Left lung (tissue), 4 donors: ENCODE measurements at regions not wholly inside any gene's neighbourhood (a gene's known extent, or its start where the extent isn't known, plus 50 kb on each side); places are given as distances from the start of the nearest gene placed in this dataset.
"Not testable (repeated sequence)": the region's sequence is repeated elsewhere in the genome, so short reads cannot be mapped to it uniquely, and the experiment has no call there.

ENCODE experiments used
- ATAC-seq: fragments of 200-7000 bp; cut with Tn5 transposase; one replicate; pipeline ENCODE4 v1.9.1; 2020; ENCODE audit warnings: moderate library complexity
- DNase-seq, 4 donors: peaks; one replicate each; pipeline ENCODE4 v3.0.0-alpha.2; 2013 to 2020
- H3K27ac ChIP-seq, 2 donors: fragments of 200-600 bp; sonication (generic) in 1 of 2; one replicate each; pipeline versions ENCODE4 v1.5.0 to v1.8.0; 2020 to 2021
- H3K27me3 ChIP-seq, 2 donors: fragments of 200-600 bp; sonication (generic) in 1 of 2; one replicate each; pipeline versions ENCODE4 v1.5.0 to v1.8.0; 2020 to 2021
- H3K36me3 ChIP-seq, 2 donors: fragments of 200-600 bp; sonication (generic) in 1 of 2; one replicate each; pipeline versions ENCODE4 v1.5.0 to v1.8.0; 2020 to 2021
- H3K4me1 ChIP-seq, 2 donors: fragments of 200-600 bp; one replicate each; pipeline ENCODE4 v1.8.0; 2021
- H3K4me3 ChIP-seq, 2 donors: fragments of 200-600 bp; sonication (generic) in 1 of 2; one replicate each; pipeline versions ENCODE4 v1.5.0 to v1.8.0; 2020 to 2021; ENCODE audit warnings: mild to moderate bottlenecking in 1 of 2
- H3K9me3 ChIP-seq, 2 donors: fragments of 200-600 bp; sonication (generic) in 1 of 2; one replicate each; pipeline versions ENCODE4 v1.5.0 to v1.8.0; 2020 to 2021
- CTCF ChIP-seq, 2 donors: fragments of 200-600 bp; sonication (generic) in 1 of 2; IDR thresholded peaks; one replicate each; pipeline versions ENCODE4 v1.5.0 to v1.8.0; 2021; ENCODE audit warnings: antibody characterized with exemption in 2 of 2
- intact Hi-C, 2 donors: fragments of 100-400 bp; cut with DNase I; formaldehyde crosslinking; loops; one replicate each; pipeline versions ENCODE4 v1.11.2 to v1.14.2; 2022
- donor health status: DM: no; HTN: yes; CAD: no.
- donor health status: DM: no; HTN: no; CAD: no.

GRCh38 chr20:30610751-30611150 is 646.7 kb upstream of the DEFB115 start:
- no peak overlapping the region for H3K27ac ChIP-seq
- peaks cover 0 to 24% of the 10 kb centered on the region in 2 donors for H3K9me3 ChIP-seq
- H3K4me1 ChIP-seq, result no peaks in the 10 kb centered on the region
- ATAC-seq, result no peak
- TF ChIP-seq CTCF (IDR thresholded peaks at IDR 0.05), result no peak
- no peak for DNase-seq
- no peaks in the 10 kb centered on the region for H3K36me3 ChIP-seq
- no peak overlapping the region for H3K4me3 ChIP-seq
- no peaks in the 10 kb centered on the region for H3K27me3 ChIP-seq
- intact Hi-C loops, result no loop called here

GRCh38 chr20:30611239-30611984 is 646.1 kb upstream of the DEFB115 start:
- no peak overlapping the region for H3K27ac ChIP-seq
- H3K27me3 ChIP-seq, result no peaks in the 10 kb centered on the region
- H3K4me1 ChIP-seq, result no peaks in the 10 kb centered on the region
- ATAC-seq (no peak), DNase-seq (no peak)
- TF ChIP-seq CTCF (IDR thresholded peaks at IDR 0.05), result no peak
- H3K9me3 ChIP-seq, result peaks cover 0 to 22% of the 10 kb centered on the region in 2 donors
- intact Hi-C loops, result no loop called here
- H3K4me3 ChIP-seq, result no peak overlapping the region
- no peaks in the 10 kb centered on the region for H3K36me3 ChIP-seq

GRCh38 chr20:30612344-30612743 is 645.1 kb upstream of the DEFB115 start:
- intact Hi-C loops, result no loop called here
- no peak for DNase-seq
- Histone ChIP-seq H3K36me3 (no peaks in the 10 kb centered on the region), H3K27ac (no peak overlapping the region), H3K4me3 (no peak overlapping the region), H3K4me1 (no peaks in the 10 kb centered on the region), H3K9me3 (peaks cover 0 to 13% of the 10 kb centered on the region in 2 donors), H3K27me3 (no peaks in the 10 kb centered on the region)
- no peak for TF ChIP-seq CTCF (IDR thresholded peaks at IDR 0.05)
- ATAC-seq, result no peak

GRCh38 chr20:30621346-30621745 is 636.1 kb upstream of the DEFB115 start:
- intact Hi-C loops, ATAC-seq, H3K27ac ChIP-seq, DNase-seq, H3K9me3 ChIP-seq, H3K4me3 ChIP-seq, H3K27me3 ChIP-seq, H3K36me3 ChIP-seq, H3K4me1 ChIP-seq: not testable (repeated sequence)

- H3K4me1 ChIP-seq, DNase-seq, H3K27ac ChIP-seq, H3K9me3 ChIP-seq, H3K4me3 ChIP-seq, intact Hi-C loops, H3K36me3 ChIP-seq, H3K27me3 ChIP-seq, ATAC-seq: not testable (repeated sequence)
Measured at GRCh38 chr20:30624310-30624709, 633.2 kb upstream of the DEFB115 start.

- H3K4me3 ChIP-seq, H3K9me3 ChIP-seq, H3K27ac ChIP-seq, DNase-seq, H3K36me3 ChIP-seq, intact Hi-C loops, H3K27me3 ChIP-seq, ATAC-seq, H3K4me1 ChIP-seq: not testable (repeated sequence)
Measured at GRCh38 chr20:30629376-30629775, 628.1 kb upstream of the DEFB115 start.

- Histone ChIP-seq H3K4me1 (no peaks in the 10 kb centered on the region), H3K36me3 (no peaks in the 10 kb centered on the region), H3K9me3 (peaks cover 0 to 3% of the 10 kb centered on the region in 2 donors), H3K27ac (no peak overlapping the region), H3K4me3 (no peak overlapping the region), H3K27me3 (no peaks in the 10 kb centered on the region)
- ATAC-seq (no peak), DNase-seq (no peak)
- intact Hi-C loops, result no loop called here
- no peak for TF ChIP-seq CTCF (IDR thresholded peaks at IDR 0.05)
Measured at GRCh38 chr20:30630761-30631160, 626.7 kb upstream of the DEFB115 start.

- intact Hi-C loops, H3K4me1 ChIP-seq, H3K36me3 ChIP-seq, DNase-seq, H3K27me3 ChIP-seq, H3K9me3 ChIP-seq, H3K27ac ChIP-seq, H3K4me3 ChIP-seq, ATAC-seq: not testable (repeated sequence)
Measured at GRCh38 chr20:30631261-30631789, 626.1 kb upstream of the DEFB115 start.

- H3K27me3 ChIP-seq, ATAC-seq, DNase-seq, H3K36me3 ChIP-seq, H3K4me1 ChIP-seq, H3K9me3 ChIP-seq, H3K4me3 ChIP-seq, H3K27ac ChIP-seq, intact Hi-C loops: not testable (repeated sequence)
Measured at GRCh38 chr20:30632773-30633172, 624.7 kb upstream of the DEFB115 start.
